ENCODE measurements at regions not wholly inside any gene's neighbourhood (a gene's known extent, or its start where the extent isn't known, plus 50 kb on each side); places are given as distances from the start of the nearest gene placed in this dataset.
"Not testable (repeated sequence)": the region's sequence is repeated elsewhere in the genome, so short reads cannot be mapped to it uniquely, and the experiment has no call there.

- H3K9me3 Mint-ChIP-seq: peaks cover 3% of the 10 kb centered on the region
- no peak overlapping the region for H3K4me3 Mint-ChIP-seq
- H3K36me3 Mint-ChIP-seq (ENCODE audit: low read depth): no peaks in the 10 kb centered on the region
- no peaks in the 10 kb centered on the region for H3K4me1 Mint-ChIP-seq
- H3K27me3 Mint-ChIP-seq (ENCODE audit: low read depth): no peaks in the 10 kb centered on the region
- H3K27ac Mint-ChIP-seq: no peak overlapping the region
- TF ChIP-seq CTCF (IDR thresholded peaks at IDR 0.05; ENCODE audit: unreplicated experiment in 3 of 3): no peak
These were observed 86.5 kb upstream of the CRY1 start for GRCh38 chr12:107179871-107180270.

GRCh38 chr12:107180272-107180671 lies 86.9 kb upstream of the CRY1 start:
- Mint-ChIP-seq H3K27me3 (ENCODE audit: low read depth) (no peaks in the 10 kb centered on the region), H3K4me1 (no peaks in the 10 kb centered on the region), H3K27ac (no peak overlapping the region), H3K4me3 (no peak overlapping the region), H3K9me3 (peaks cover 4% of the 10 kb centered on the region), H3K36me3 (ENCODE audit: low read depth) (no peaks in the 10 kb centered on the region)
- TF ChIP-seq CTCF (IDR thresholded peaks at IDR 0.05; ENCODE audit: unreplicated experiment in 3 of 3): no peak

- H3K36me3 Mint-ChIP-seq (ENCODE audit: low read depth): no peaks in the 10 kb centered on the region
- H3K4me1 Mint-ChIP-seq: no peaks in the 10 kb centered on the region
- H3K27ac Mint-ChIP-seq: no peak overlapping the region
- no peak overlapping the region for H3K4me3 Mint-ChIP-seq
- H3K9me3 Mint-ChIP-seq: peaks cover 15% of the 10 kb centered on the region
- no peaks in the 10 kb centered on the region for H3K27me3 Mint-ChIP-seq (ENCODE audit: low read depth)
- TF ChIP-seq CTCF (IDR thresholded peaks at IDR 0.05; ENCODE audit: unreplicated experiment in 3 of 3): no peak
These were observed 91.1 kb upstream of the CRY1 start for GRCh38 chr12:107184359-107184930.

GRCh38 chr12:107196681-107197080 lies 103.3 kb upstream of the CRY1 start:
- peaks cover 6% of the 10 kb centered on the region for H3K27me3 Mint-ChIP-seq (ENCODE audit: low read depth)
- H3K9me3 Mint-ChIP-seq: peaks cover 7% of the 10 kb centered on the region
- H3K27ac Mint-ChIP-seq: no peak overlapping the region
- no peak overlapping the region for H3K4me3 Mint-ChIP-seq
- TF ChIP-seq CTCF (IDR thresholded peaks at IDR 0.05; ENCODE audit: unreplicated experiment in 3 of 3): no peak
- no peaks in the 10 kb centered on the region for H3K36me3 Mint-ChIP-seq (ENCODE audit: low read depth)
- no peaks in the 10 kb centered on the region for H3K4me1 Mint-ChIP-seq

- TF ChIP-seq CTCF (IDR thresholded peaks at IDR 0.05; ENCODE audit: unreplicated experiment in 3 of 3): no peak
- Mint-ChIP-seq H3K4me3 (no peak overlapping the region), H3K27ac (no peak overlapping the region), H3K36me3 (ENCODE audit: low read depth) (no peaks in the 10 kb centered on the region), H3K9me3 (no peaks in the 10 kb centered on the region), H3K4me1 (no peaks in the 10 kb centered on the region), H3K27me3 (ENCODE audit: low read depth) (peaks cover 3% of the 10 kb centered on the region)
These were observed 107.0 kb upstream of the CRY1 start for GRCh38 chr12:107200394-107200793.

- H3K27ac Mint-ChIP-seq: no peak overlapping the region
- no peaks in the 10 kb centered on the region for H3K36me3 Mint-ChIP-seq (ENCODE audit: low read depth)
- H3K4me1 Mint-ChIP-seq: no peaks in the 10 kb centered on the region
- H3K27me3 Mint-ChIP-seq (ENCODE audit: low read depth): peaks cover 7% of the 10 kb centered on the region
- TF ChIP-seq CTCF (IDR thresholded peaks at IDR 0.05; ENCODE audit: unreplicated experiment in 3 of 3): no peak
- no peak overlapping the region for H3K4me3 Mint-ChIP-seq
- H3K9me3 Mint-ChIP-seq: peaks cover 2% of the 10 kb centered on the region
These were observed 114.7 kb upstream of the CRY1 start for GRCh38 chr12:107207931-107208525.

- not testable (repeated sequence) for H3K27ac Mint-ChIP-seq; H3K9me3 Mint-ChIP-seq; H3K4me3 Mint-ChIP-seq; H3K4me1 Mint-ChIP-seq; H3K36me3 Mint-ChIP-seq (ENCODE audit: low read depth); H3K27me3 Mint-ChIP-seq (ENCODE audit: low read depth)
These were observed 116.4 kb upstream of the CRY1 start for GRCh38 chr12:107209700-107210099.

- not testable (repeated sequence) for H3K9me3 Mint-ChIP-seq; H3K36me3 Mint-ChIP-seq (ENCODE audit: low read depth)
These were observed 121.0 kb upstream of the CRY1 start for GRCh38 chr12:107214373-107214773.

GRCh38 chr12:107216411-107216810 lies 123.1 kb upstream of the CRY1 start:
- H3K4me3 Mint-ChIP-seq; H3K36me3 Mint-ChIP-seq (ENCODE audit: low read depth): not testable (repeated sequence)
- H3K27me3 Mint-ChIP-seq (ENCODE audit: low read depth): peaks cover 12% of the 10 kb centered on the region

More at GRCh38 chr12:107214373-107214773, 121.0 kb upstream of the CRY1 start:
- not testable (repeated sequence) for H3K27ac Mint-ChIP-seq; H3K4me3 Mint-ChIP-seq; H3K4me1 Mint-ChIP-seq; H3K27me3 Mint-ChIP-seq (ENCODE audit: low read depth)

More at GRCh38 chr12:107216411-107216810, 123.1 kb upstream of the CRY1 start:
- not testable (repeated sequence) for H3K27ac Mint-ChIP-seq, H3K9me3 Mint-ChIP-seq, H3K4me1 Mint-ChIP-seq
